ENCODE measurements at regions not wholly inside any gene's neighbourhood (a gene's known extent, or its start where the extent isn't known, plus 50 kb on each side); places are given as distances from the start of the nearest gene placed in this dataset.

DNA sequence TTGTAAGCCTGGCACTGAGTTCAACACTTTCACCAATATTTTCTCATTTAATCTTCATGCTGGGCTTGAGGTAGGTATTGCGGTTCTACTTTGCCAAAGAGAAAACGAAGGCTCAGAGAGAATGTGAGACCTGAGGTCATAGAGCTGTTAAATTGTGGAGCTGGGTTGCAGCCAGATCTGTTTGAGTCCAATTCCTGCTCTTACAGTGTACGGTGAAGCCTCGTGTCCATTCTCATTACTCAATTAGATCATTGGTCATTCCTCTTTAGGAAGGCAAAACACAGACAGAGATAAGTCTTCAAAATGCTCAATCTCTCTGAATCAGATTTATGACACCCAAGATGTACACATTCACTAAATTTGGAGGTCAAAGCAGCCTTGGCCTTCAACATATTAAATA, 559.0 kb upstream of the DAB1 start:
- H3K4me1 ChIP-seq (ENCODE audit: control insufficient read depth, insufficient read depth, low read length), result no peaks in the 10 kb centered on the region
- ChIA-PET POLR2A (no interaction called here), CTCF (no interaction called here), RAD21 (ENCODE audit: unreplicated experiment) (no interaction called here), SMC1A (ENCODE audit: uncharacterized antibody, unreplicated experiment) (interaction anchor here (0.6 to 1.2 kb wide), 2 partner anchors 10 to 63 kb away, joined by 3 to 5 read pairs; no protein-coding TSS in a partner anchor)
- no peaks in the 10 kb centered on the region for H3K9me3 ChIP-seq (replicated peaks; ENCODE audit: control insufficient read depth, insufficient read depth, low read length)
- FAIRE-seq (no peak), ATAC-seq (no peak), DNase-seq (ENCODE audit: low read depth, low spot score) (no peak)
- no peak overlapping the region for H3K27ac ChIP-seq (ENCODE audit: control insufficient read depth, insufficient read depth)
- in situ Hi-C loops (cut with MboI) (no loop called here), intact Hi-C loops (cut with micrococcal nuclease; ENCODE audit: unreplicated experiment) (no loop called here)
- TF ChIP-seq, protein P1, sequence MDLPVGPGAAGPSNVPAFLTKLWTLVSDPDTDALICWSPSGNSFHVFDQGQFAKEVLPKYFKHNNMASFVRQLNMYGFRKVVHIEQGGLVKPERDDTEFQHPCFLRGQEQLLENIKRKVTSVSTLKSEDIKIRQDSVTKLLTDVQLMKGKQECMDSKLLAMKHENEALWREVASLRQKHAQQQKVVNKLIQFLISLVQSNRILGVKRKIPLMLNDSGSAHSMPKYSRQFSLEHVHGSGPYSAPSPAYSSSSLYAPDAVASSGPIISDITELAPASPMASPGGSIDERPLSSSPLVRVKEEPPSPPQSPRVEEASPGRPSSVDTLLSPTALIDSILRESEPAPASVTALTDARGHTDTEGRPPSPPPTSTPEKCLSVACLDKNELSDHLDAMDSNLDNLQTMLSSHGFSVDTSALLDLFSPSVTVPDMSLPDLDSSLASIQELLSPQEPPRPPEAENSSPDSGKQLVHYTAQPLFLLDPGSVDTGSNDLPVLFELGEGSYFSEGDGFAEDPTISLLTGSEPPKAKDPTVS (IDR thresholded peaks at IDR 0.05; ENCODE audit: low read depth, low read length), result no peak
- TF ChIP-seq LARP7 (IDR thresholded peaks at IDR 0.05) (no peak), YY1 (IDR thresholded peaks at IDR 0.05; ENCODE audit: low read depth, low read length) (no peak), MYC (IDR thresholded peaks at IDR 0.05; ENCODE audit: insufficient read depth, insufficient read length, insufficient replicate concordance, low read length, severe bottlenecking) (no peak), MEF2B (IDR thresholded peaks at IDR 0.05; ENCODE audit: partially characterized antibody, poor library complexity, severe bottlenecking) (no peak)
- H3K27me3 ChIP-seq (replicated peaks in 1 of 2; ENCODE audit: control insufficient read depth in 2 of 2, insufficient read depth in 2 of 2, low read length in 1 of 2), result no peaks in the 10 kb centered on the region
- no peaks in the 10 kb centered on the region for H3K79me2 ChIP-seq (ENCODE audit: control insufficient read depth, insufficient read depth, low read length)
- H3K4me2 ChIP-seq (ENCODE audit: control insufficient read depth, insufficient read depth), result no peak overlapping the region
- H4K20me1 ChIP-seq (ENCODE audit: control insufficient read depth, insufficient read depth), result no peaks in the 10 kb centered on the region
- WGBS (ENCODE audit: insufficient coverage, insufficient replicate concordance, low lambda C conversion rate, missing lambda C conversion rate), result 21% methylated on average over 4 of the region's 4 CpGs
- H2AFZ ChIP-seq (ENCODE audit: control insufficient read depth, low read depth, low read length), result no peak overlapping the region
- no peak overlapping the region for H3K4me3 ChIP-seq
- no peak overlapping the region for H3K9ac ChIP-seq (ENCODE audit: control insufficient read depth, insufficient read depth, low read length)
- no TSS peak for BruUV-seq (replicated peaks)
- no peaks in the 10 kb centered on the region for H3K36me3 ChIP-seq (ENCODE audit: control insufficient read depth in 2 of 2, insufficient read depth in 2 of 2, low read length in 1 of 2)

DNA sequence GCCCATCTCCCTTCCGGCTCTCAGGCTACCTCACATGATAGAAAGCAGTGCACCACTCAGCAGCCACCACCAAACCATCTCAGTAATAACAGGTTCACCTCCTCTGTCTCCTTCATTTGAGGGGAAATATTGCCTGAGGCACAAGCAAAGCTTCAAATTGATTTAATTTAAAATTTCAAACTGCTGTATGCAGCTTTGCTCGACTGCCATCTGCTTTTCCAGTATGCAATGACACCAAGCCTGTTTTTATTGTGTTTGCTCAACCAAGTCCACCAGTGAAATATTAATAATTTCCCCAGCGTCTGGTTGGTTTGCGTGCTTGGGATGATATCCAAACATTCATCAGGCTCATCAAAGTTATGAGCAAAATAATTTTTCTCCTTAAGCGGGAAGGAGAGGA, 552.4 kb upstream of the DAB1 start:
- RAD21 ChIA-PET (ENCODE audit: unreplicated experiment), result no interaction called here
- Histone ChIP-seq H2AFZ (ENCODE audit: control insufficient read depth, low read depth, low read length) (no peak overlapping the region), H3K79me2 (ENCODE audit: control insufficient read depth, insufficient read depth, low read length) (no peaks in the 10 kb centered on the region), H3K36me3 (ENCODE audit: control insufficient read depth in 2 of 2, insufficient read depth in 2 of 2, low read length in 1 of 2) (no peaks in the 10 kb centered on the region), H3K27me3 (replicated peaks in 1 of 2; ENCODE audit: control insufficient read depth in 2 of 2, insufficient read depth in 2 of 2, low read length in 1 of 2) (no peaks in the 10 kb centered on the region), H3K27ac (ENCODE audit: control insufficient read depth, insufficient read depth) (no peak overlapping the region), H3K4me1 (ENCODE audit: control insufficient read depth, insufficient read depth, low read length) (no peaks in the 10 kb centered on the region), H3K4me2 (ENCODE audit: control insufficient read depth, insufficient read depth) (no peak overlapping the region), H4K20me1 (ENCODE audit: control insufficient read depth, insufficient read depth) (no peaks in the 10 kb centered on the region), H3K9ac (ENCODE audit: control insufficient read depth, insufficient read depth, low read length) (no peak overlapping the region), H3K9me3 (replicated peaks; ENCODE audit: control insufficient read depth, insufficient read depth, low read length) (no peaks in the 10 kb centered on the region), H3K4me3 (no peak overlapping the region)
- CTCF ChIA-PET, result no interaction called here
- no peak for ATAC-seq
- DNase-seq (ENCODE audit: low read depth, low spot score), result no peak
- POLR2A ChIA-PET, result no interaction called here
- in situ Hi-C loops (cut with MboI) (no loop called here), intact Hi-C loops (cut with micrococcal nuclease; ENCODE audit: unreplicated experiment) (no loop called here)
- BruUV-seq (replicated peaks), result no TSS peak
- no peak for FAIRE-seq
- 28% methylated on average over 5 of the region's 5 CpGs for WGBS (ENCODE audit: insufficient coverage, insufficient replicate concordance, low lambda C conversion rate, missing lambda C conversion rate)
- SMC1A ChIA-PET (ENCODE audit: uncharacterized antibody, unreplicated experiment), result interaction anchor here (1.5 kb wide), 1 partner anchor 9 kb away, joined by 3 read pairs; no protein-coding TSS in a partner anchor
- TF ChIP-seq SMAD1 (IDR thresholded peaks at IDR 0.05; ENCODE audit: low read depth, partially characterized antibody) (no peak), KLF5 (IDR thresholded peaks at IDR 0.05; ENCODE audit: partially characterized antibody) (no peak), FOXM1 (IDR thresholded peaks at IDR 0.05; ENCODE audit: low read depth, low read length) (no peak), NR2F1 (conservative IDR thresholded peaks at IDR 0.05) (no peak), SIN3A (IDR thresholded peaks at IDR 0.05; ENCODE audit: low read depth, low read length) (no peak), MTA2 (IDR thresholded peaks at IDR 0.05; ENCODE audit: low read depth) (no peak), ETV6 (conservative IDR thresholded peaks at IDR 0.05 in 1 of 2, IDR thresholded peaks at IDR 0.05 in 1 of 2; ENCODE audit: borderline replicate concordance in 1 of 2, low read depth in 1 of 2) (no peak), SMARCA5 (IDR thresholded peaks at IDR 0.05) (no peak), CBX3 (IDR thresholded peaks at IDR 0.05; ENCODE audit: borderline replicate concordance, low read depth) (no peak)
- TF ChIP-seq, protein P2, sequence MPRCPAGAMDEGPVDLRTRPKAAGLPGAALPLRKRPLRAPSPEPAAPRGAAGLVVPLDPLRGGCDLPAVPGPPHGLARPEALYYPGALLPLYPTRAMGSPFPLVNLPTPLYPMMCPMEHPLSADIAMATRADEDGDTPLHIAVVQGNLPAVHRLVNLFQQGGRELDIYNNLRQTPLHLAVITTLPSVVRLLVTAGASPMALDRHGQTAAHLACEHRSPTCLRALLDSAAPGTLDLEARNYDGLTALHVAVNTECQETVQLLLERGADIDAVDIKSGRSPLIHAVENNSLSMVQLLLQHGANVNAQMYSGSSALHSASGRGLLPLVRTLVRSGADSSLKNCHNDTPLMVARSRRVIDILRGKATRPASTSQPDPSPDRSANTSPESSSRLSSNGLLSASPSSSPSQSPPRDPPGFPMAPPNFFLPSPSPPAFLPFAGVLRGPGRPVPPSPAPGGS (IDR thresholded peaks at IDR 0.05; ENCODE audit: borderline replicate concordance, insufficient read depth, low read depth, low read length, poor library complexity, severe bottlenecking), result no peak
- TF ChIP-seq, protein P3, sequence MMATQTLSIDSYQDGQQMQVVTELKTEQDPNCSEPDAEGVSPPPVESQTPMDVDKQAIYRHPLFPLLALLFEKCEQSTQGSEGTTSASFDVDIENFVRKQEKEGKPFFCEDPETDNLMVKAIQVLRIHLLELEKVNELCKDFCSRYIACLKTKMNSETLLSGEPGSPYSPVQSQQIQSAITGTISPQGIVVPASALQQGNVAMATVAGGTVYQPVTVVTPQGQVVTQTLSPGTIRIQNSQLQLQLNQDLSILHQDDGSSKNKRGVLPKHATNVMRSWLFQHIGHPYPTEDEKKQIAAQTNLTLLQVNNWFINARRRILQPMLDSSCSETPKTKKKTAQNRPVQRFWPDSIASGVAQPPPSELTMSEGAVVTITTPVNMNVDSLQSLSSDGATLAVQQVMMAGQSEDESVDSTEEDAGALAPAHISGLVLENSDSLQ (IDR thresholded peaks at IDR 0.05), result no peak

Data from GM12878 (cell line).